ENCODE measurements at regions not wholly inside any gene's neighbourhood (a gene's known extent, or its start where the extent isn't known, plus 50 kb on each side); places are given as distances from the start of the nearest gene placed in this dataset.

DNA sequence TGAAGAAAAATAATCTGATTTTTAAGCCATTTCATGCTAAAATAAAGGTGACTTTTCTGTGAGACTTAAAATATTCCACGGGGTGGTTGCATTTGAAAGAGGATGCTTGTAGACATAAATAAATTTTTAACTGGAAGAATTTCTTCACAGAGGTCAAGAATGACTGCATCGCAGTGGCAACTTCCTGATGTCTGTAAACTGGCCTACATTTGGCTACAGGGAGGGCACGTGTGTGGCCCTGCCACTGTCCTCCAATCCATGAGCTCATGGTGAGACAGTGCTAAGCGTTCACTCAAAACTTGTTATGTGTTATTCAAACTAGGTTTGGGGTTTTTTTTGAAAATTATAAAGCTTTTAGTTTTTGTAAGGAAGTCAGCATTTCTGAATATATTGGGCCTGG, 1089.3 kb downstream of the EFNB2 start:
- no peak for DNase-seq (ENCODE audit: low read depth)

DNA sequence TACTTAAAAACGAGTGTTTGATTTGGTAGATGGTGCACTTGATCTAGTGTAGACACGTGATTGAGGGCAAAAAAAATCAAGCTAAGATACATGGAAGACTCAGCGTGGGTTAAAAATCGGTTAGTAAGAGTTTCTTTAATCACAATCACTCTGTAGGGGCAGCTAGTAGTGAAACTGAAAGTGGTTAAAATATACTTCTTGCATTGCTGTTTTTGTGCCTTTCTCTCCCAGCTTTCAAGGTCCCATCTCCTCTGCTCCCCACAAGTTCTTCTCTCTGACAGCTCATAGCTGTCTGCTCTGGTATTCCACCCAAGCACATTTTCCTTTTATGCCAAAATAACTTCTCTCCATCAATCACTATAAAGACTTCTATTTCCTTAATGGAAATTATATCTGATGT, 1089.7 kb downstream of the EFNB2 start:
- no peak for DNase-seq (ENCODE audit: low read depth)

DNA sequence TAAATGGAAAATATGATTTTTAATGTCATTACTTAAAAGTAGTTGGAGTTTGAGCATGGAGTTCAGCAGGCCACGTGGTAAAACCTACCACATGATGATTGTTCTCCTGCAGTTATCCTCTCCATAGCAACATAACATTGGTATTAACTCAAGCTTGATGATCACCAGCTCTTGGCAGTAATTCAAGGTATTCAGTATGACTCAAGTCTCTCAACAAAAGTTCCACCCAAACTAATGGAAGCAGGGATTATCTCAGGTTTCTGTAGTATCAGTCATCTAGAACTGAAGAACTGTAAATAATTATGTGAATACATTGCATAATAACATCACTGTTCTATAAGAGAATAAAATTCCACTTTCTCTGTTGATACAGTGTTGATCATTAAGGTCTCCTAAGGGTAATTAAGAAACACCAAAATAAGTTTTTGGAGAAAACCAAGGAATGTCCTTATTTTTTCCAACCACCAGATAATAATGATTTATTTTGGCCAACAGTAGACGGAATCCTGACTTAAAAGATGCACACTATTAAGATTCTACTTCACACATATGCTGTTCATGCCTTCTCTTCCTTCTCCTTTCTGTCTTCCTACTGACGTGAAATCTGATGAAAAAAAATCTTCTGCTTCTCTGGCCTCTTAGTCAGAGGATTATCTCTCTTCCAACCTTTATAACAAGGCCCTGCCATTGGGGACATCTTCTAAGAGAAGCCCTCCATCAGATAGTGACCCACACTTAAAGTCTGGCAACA, 1092.3 kb downstream of the EFNB2 start:
- DNase-seq (ENCODE audit: low read depth) = no peak

DNA sequence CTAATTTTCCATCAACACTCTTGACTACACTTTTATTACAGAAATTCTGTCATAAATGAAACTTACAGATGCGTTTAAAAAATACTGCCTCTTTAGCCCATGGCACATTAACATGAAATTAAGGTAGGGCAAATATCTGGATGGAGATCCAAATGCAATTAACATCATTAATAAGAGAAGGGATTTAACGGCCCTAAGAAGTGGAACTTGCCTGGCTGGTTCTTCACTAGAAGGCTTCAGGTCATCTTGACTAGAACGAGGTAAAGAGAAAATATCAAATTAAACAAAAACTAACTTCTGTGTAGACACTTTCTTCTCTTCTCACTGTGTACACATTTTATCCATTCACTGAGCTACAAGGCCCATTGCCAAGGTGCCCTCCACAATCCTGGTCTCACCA, 1093.4 kb downstream of the EFNB2 start:
- no peak for DNase-seq (ENCODE audit: low read depth)

DNA sequence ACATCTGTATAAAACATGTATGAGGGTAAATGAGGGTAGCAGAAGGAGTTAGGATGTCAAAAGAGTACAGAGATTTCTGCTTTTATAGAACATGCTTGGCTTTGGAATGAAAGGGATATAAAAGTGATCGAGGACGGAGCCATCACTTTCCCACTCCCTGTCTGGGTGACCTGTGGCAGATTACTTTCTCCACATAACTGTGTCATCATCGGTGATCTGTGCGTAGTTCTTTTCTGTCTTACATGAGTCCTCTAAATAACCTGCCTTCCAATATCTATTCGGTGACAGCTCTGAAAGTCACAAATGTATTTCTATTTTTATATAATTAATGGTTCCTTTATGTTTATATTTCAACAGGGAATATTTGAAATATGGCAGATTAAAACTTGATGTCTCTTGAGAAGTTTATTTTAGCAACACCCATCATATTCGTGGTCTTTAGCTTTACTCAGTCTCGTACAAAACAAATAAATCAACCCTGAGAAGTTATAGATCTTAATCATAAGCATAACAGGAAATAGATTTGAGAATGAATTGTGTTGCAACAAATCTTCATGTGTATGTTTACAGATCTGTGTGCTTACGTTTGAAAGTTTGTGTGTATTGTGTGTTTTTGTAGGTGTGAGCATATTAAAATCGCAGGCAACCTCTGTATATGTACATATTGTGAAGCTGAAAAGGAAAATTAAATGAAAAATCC, 1094.3 kb downstream of the EFNB2 start:
- DNase-seq (ENCODE audit: low read depth) = no peak

DNA sequence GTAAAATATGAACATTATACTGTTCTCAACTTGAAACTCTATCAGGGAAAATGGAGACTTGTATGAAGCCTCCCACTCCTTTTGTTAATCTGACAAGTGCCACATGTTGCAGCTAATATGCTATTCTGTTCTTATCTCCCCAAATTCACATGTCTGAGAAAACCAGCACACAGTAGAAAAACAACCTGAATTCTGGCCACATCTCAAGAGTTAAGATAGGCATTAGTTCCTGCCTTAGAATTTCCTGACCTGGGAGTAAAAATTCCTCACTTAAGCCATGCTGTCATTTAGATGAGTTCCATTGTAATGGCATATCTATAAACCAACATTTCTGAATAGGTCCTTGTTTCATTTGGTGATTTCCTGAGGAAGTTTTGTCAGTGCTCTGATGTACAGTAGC, 1098.5 kb downstream of the EFNB2 start:
- DNase-seq (ENCODE audit: low read depth) = no peak

DNA sequence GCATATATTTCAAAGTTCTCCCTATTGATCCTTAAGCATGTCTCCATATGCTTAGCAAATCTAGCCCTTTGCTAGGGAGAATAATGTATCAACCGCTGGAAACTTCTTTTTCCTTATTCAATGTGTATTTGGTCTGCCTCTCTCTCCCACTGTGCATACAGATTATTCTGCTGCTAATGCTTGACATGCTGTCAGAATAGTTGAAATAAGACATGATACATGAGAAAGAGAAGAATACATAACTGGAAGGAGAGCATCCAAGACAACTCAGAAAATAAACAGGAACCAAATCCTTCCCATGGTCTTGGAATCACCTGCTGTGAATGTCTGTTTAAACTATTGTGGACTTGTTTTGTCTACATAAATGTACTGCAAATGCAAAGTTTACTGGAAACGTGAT, 1103.0 kb downstream of the EFNB2 start:
- DNase-seq (ENCODE audit: low read depth) = no peak

DNA sequence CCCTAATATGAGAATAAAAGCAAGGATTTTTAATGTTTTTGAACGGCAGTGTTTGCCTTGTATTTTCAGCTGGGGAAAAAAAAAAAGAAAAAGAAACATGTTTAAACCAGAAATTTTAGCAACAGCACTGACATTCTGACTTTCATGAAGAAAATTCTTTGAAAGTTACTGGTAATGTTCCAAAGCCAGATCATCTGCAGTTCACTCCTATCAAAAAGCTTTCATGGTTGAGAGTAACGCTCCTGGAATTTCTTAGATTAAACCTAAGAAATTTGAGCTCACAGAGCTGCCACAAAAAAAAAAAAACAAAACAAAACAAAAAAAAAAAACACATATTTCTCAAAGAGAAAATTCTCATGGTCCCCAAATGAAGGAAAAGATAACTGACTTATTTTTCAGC, 1106.7 kb downstream of the EFNB2 start:
- no peak for DNase-seq (ENCODE audit: low read depth)

DNA sequence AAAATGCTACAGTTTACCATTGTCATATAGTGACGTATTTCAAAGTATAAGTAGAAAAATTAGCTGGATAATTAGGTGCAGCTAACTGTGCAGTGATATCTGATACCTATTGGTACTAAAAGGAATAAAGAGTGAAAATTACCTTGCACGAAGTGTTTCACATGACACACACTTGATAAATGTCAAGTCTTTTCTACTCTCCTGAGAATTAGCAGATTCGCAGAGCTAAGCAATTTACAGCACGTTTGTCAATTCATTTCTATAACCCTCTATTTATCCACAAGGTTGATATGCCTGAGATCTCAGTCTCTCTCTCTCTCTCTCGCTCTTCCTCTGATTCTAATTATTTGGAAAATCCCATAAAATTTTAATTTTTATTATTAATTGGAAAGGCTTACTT, 1109.0 kb downstream of the EFNB2 start:
- DNase-seq (ENCODE audit: low read depth) = no peak

DNA sequence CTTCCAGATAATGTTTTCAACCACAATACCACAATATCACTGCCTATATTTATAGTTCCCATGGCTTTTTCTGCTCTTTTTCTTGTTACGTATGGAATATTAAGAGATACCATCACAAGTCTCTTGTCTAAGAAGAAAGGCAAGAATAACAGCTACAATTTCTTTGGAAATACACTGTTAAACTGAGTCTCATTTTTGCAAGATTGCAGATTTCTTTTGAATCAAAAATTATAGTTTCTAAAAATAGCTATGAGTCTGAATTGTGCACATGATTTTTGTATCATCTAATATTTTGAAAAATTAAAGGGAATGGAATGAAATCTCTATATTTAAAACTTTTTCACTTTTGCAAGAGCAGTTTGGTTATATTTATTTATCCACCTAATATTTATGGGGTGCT, 1120.8 kb downstream of the EFNB2 start:
- no peak for DNase-seq (ENCODE audit: low read depth)

DNA sequence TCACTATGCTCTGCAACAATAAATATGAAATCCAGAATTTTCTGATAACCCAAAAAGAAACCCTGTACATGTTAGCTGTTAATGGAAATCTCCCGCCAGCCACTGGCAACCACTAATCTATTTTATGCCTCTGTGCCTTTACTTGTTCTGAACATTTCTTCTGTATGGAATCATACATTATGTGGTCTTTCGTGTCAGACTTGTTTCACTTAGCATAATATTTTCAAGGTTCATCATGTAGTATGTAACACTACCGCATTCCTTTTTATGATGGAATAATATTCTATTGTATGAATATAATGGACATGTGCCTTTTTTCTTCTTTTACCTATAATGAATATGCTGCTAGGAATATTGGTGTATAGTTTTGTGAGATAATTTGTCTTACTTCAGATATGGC, 1123.3 kb downstream of the EFNB2 start:
- no peak for DNase-seq (ENCODE audit: low read depth)

DNA sequence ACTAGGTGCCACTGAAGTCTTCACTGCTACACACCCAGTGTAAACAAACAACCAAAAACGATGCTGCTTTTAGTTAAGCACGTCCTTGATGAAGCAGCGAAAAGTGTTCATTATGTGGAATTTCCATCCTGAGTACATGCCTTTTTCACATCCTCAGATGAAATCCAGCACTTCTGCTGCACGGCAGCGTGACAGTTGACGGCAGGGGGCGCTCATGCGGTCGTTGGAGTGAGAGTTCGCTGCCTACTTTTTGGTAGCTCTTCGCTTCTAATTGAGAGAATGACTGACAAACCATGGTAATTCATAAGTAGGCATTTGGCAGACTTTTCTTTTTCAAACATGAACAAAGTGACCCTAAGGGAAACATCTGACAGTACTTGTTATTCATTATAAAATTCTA, 1124.9 kb downstream of the EFNB2 start:
- DNase-seq (ENCODE audit: low read depth) = no peak

DNA sequence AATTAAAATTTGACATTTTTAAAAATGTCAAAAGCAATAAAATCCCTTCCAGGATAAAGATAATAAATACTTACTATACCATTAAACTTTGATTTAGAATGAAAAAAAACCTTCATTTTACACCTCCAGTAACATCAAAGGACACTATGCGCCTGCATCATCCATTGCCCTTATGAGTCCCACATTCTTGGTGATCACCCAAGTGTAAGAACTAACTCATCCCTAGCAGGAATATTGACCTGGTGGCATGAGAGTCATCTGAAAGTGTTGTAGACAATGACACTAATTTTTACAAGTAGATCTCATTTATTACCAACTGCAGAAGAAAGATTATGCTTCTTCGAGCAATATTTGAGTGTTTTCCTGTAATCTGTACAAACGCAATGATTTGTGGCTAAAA, 1128.9 kb downstream of the EFNB2 start:
- no peak for DNase-seq (ENCODE audit: low read depth)

DNA sequence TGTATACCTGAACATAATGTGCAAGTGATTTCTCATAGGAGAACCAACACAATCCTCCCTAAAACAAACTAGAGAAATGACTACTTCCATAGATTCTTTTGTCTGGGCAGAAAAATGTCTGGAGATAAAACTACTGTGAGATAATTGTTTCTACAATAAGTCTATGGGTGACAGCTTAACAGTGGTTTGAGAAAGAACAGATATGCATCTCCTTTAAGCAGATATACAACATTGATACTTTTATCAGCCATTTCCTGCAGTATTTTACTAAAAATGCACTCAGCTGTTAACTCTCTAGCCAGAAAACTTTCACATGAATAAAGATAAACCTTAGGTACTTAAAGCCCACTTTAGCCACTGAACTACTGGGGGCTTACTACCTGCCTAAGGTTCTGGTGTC, 1132.4 kb downstream of the EFNB2 start:
- DNase-seq (ENCODE audit: low read depth) = no peak

DNA sequence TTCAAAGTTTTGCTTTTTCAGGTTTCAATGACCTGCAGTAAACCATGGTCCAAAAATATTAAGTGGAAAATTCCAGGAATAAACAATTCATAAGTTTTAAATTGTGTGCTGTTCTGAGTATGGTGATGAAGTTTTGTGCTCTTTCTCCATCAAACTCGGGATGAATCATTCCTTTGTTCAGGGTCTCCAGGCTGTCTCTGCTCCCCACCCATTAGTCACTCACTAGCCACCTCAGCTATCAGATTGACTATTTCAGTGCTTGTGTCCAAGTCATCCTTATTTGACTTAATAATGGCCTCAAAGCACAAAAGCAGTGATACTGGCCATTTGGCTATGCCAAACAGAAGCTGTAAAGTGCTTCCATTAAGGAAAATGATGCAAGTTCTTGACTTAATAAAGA, 1140.4 kb downstream of the EFNB2 start:
- DNase-seq (ENCODE audit: low read depth) = no peak

DNA sequence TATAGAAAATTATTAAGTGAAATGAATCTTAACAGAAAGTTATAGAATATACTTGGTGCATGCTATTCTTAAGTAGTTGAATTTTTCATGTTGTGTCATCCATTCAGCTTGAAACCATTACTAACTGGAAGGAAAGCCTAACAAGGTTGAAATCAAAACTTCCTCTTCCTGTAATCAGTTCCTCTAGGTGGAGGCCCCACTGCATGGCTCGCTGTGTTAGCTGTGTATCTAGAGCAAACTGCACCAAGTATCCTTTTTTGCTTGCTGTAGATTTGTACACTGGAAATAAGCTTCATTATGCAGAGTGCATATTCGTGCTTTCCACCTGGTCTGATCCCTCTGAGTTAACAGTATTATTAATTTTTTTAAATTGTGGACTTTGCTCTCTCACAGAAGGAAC, 1146.1 kb downstream of the EFNB2 start:
- no peak for DNase-seq (ENCODE audit: low read depth)

DNA sequence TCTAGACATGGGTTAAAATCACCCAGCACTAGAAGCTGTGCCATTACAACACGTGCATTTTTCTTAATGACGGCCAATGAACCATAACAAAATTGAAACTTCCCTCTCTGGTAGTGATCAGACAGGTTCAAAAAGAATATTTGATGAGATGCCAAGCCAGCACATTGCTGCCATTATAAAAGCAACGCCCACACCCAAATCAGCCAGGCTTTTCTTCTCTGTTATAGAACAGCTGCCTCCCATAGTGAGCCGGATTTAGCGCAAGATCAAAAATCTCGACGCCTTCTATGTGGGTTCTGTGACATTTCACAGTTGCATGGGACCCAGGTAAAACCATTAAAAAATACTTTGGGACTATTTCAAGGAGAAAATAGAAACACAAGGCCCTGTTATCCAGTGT, 1158.0 kb downstream of the EFNB2 start:
- DNase-seq (ENCODE audit: low read depth) = no peak

DNA sequence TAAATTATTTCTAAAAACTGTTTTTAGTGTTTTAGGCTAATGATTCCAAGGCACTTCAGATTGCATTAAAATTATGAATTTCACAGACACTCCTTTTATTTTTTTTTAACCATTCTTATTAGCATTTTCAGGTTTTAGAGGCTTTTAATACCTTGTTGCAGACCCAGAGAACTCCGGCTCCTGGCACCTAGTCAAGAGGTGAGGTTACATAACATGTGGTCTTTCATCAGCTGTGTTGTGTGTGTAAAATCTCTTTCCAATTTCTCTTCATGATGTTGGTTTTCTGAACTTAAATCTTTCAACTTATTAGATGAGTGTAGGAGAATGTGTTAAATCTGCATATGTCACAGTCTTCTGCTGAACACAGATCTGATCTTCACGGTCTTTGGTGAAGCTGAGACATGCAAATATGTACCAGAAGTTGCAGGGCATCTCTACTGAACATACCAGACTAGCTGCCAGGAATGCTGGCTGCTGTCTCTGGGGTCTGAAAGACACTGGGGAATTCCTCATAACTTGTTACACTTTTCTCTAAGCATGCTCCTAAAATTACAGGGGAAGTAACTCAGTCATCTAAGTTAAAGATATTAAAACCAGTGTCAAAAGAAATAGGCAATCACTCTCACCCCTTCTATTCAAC, 1165.3 kb downstream of the EFNB2 start:
- no peak for DNase-seq (ENCODE audit: low read depth)

DNA sequence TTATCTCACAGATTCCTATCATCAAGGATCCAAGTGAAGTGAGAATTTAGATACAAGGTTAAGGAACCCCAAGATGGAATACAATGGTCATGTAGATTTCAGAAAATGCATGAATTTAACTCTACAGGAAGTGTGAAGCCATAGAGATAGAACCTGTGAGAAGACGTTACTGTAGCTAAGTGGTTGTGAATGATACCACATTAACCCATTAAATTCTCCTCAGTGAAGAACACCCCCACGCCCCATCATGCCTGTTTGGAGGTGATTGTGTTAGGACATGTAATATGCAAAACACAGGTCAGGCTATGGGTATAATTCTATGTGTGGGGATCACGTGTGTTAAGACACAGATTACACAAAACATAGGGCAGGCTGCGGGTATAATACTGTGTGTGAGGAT, 1166.7 kb downstream of the EFNB2 start:
- no peak for DNase-seq (ENCODE audit: low read depth)

DNA sequence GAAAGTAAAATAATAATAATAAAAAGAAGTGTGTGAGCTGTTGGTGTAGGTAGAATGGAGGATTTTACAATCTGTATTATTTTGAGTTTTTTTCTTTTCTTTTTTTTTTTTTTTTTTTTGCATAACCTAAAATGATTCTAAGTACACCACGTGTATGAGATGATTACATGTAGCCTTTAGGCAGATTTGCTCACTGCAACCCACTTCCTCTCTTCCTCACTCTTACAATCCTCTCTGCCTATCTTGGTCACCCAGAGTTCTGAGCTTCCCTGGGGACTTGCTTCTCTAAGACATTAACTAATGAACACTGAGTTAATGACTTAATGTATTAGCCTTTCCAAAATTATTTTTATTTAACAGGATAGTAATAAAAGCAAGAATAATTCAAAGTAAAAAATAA, 1169.6 kb downstream of the EFNB2 start:
- no peak for DNase-seq (ENCODE audit: low read depth)

DNA sequence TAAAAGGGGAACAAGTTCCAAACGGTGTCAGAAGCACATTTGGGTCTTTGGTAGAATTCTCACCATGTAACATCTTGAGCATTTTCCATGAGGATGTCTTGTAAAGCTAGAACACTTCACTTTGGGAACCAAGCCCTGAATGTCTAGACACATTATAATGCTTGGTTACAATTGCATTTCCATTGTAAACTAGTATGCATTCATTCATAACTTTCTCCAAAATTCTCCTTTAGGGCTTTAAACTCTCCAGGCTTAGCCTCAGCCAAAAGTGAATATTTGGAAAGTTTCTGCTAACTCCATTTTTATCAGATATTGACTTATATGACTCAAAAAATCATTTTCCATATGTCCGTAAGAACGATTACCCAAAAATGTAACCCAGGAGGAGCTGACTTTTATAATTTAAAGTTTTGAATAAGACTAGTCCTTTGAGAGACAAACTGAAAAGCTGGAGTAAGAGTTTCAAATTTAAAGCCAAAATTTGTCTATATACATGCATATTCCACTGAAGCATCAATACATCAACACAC, 1170.4 kb downstream of the EFNB2 start:
- no peak for DNase-seq (ENCODE audit: low read depth)

DNA sequence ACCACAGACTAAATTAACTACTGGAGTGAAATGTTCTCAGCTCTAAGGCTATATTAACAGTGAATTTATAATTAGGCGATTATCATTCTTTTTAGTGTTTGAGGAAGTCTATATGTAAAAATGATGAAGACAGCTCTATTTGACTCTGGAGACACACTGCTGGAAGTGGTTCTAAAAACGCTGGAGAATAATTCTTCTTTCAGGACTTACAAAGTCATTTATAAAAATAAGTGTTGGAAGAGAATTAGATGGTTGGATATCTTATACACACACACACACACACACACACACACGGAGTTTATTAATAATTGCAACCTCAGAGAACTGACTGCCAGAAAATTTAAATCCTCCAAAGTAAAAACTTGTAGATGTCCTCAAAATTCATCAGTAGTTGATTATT, 1171.3 kb downstream of the EFNB2 start:
- DNase-seq (ENCODE audit: low read depth) = no peak

Data from activated gamma-delta T cell treated with anti-CD3 and anti-CD28 coated beads, Interleukin-2, amount 50 U/mL, for 16 hours (primary cell).